OCI-LY1 (cell line): ENCODE measurements at regions not wholly inside any gene's neighbourhood (a gene's known extent, or its start where the extent isn't known, plus 50 kb on each side); places are given as distances from the start of the nearest gene placed in this dataset.
A peak's percentile ranks its signal among the peaks of the same experiment; 100 is the strongest.

Experiments used
- H2AFZ ChIP-seq: fragments of 200-600 bp; sonication (generic), shearing (Covaris generic); 2 replicates; pipeline ENCODE4 v1.6.0; 2014; ENCODE audit warnings: antibody characterized with exemption, mild to moderate bottlenecking, low read length
- H3F3A ChIP-seq: fragments of 200-600 bp; sonication (generic), shearing (Covaris generic); 2 replicates; pipeline ENCODE4 v1.6.0; 2014; ENCODE audit warnings: mild to moderate bottlenecking, antibody characterized with exemption, low read length, moderate library complexity; ENCODE audit not compliant: insufficient read depth
- H3K27ac ChIP-seq: fragments of 200-600 bp; sonication (generic); 2 replicates; pipeline ENCODE4 v1.5.1; 2014; ENCODE audit warnings: low read length, mixed run types, mild to moderate bottlenecking, low read depth; ENCODE audit not compliant: poor library complexity, severe bottlenecking
- H3K27me3 ChIP-seq: fragments of 200-600 bp; sonication (generic); 2 replicates; pipeline ENCODE4 v1.6.0; 2014; ENCODE audit warnings: antibody characterized with exemption, mild to moderate bottlenecking, low read length, moderate library complexity; ENCODE audit not compliant: insufficient read depth
- H3K36me3 ChIP-seq: fragments of 200-600 bp; sonication (generic); 2 replicates; pipeline ENCODE4 v1.6.1; 2014; ENCODE audit warnings: mild to moderate bottlenecking, antibody characterized with exemption, low read length, moderate library complexity, mixed read lengths; ENCODE audit not compliant: insufficient read depth
- H3K4me1 ChIP-seq: fragments of 200-600 bp; sonication (generic); 2 replicates; pipeline ENCODE4 v1.5.1; 2014; ENCODE audit warnings: mild to moderate bottlenecking, low read length, moderate library complexity; ENCODE audit not compliant: insufficient read depth, severe bottlenecking
- H3K4me2 ChIP-seq: fragments of 200-600 bp; sonication (generic), shearing (Covaris generic); 2 replicates; pipeline ENCODE4 v1.6.1; 2014; ENCODE audit warnings: low read length
- H3K4me3 ChIP-seq: fragments of 200-600 bp; sonication (generic); 2 replicates; pipeline ENCODE4 v1.5.1; 2014; ENCODE audit warnings: low read length, low read depth, mild to moderate bottlenecking, mixed read lengths; ENCODE audit not compliant: poor library complexity, severe bottlenecking
- H3K79me2 ChIP-seq: fragments of 200-600 bp; shearing (Covaris generic); 2 replicates; pipeline ENCODE4 v1.6.1; 2016; ENCODE audit warnings: mixed run types, low read length, mixed read lengths; ENCODE audit not compliant: insufficient read depth
- H3K9ac ChIP-seq: fragments of 200-600 bp; sonication (generic), shearing (Covaris generic); 2 replicates; pipeline ENCODE4 v1.6.1; 2014; ENCODE audit warnings: mild to moderate bottlenecking, low read length, mixed read lengths
- H3K9me2 ChIP-seq: fragments of 200-600 bp; sonication (generic), shearing (Covaris generic); 2 replicates; pipeline ENCODE4 v1.6.1; 2014; ENCODE audit warnings: low read depth, mild to moderate bottlenecking, low read length, mixed read lengths
- H3K9me3 ChIP-seq: fragments of 200-600 bp; shearing (Covaris generic); 2 replicates; pipeline ENCODE4 v1.6.1; 2014; ENCODE audit warnings: low read length, mixed read lengths
- H4K20me1 ChIP-seq: fragments of 200-600 bp; sonication (generic), shearing (Covaris generic); 2 replicates; pipeline ENCODE4 v1.6.0; 2016; ENCODE audit warnings: mild to moderate bottlenecking, low read length; ENCODE audit not compliant: insufficient read depth
- EZH2 ChIP-seq: fragments of 200-600 bp; sonication (generic), shearing (Covaris generic); IDR thresholded peaks from 2 replicates; pipeline ENCODE4 v1.8.0; 2017; ENCODE audit warnings: borderline replicate concordance, mixed run types, mild to moderate bottlenecking, antibody characterized with exemption, low read length, moderate library complexity, mixed read lengths
- TF ChIP-seq, protein P1 (sequence below): fragments of 200-600 bp; sonication (generic), shearing (Covaris generic); IDR thresholded peaks from 2 replicates; pipeline ENCODE4 v1.5.1; 2017; ENCODE audit warnings: mild to moderate bottlenecking, antibody characterized with exemption, low read length, moderate library complexity, mixed read lengths

DNA sequence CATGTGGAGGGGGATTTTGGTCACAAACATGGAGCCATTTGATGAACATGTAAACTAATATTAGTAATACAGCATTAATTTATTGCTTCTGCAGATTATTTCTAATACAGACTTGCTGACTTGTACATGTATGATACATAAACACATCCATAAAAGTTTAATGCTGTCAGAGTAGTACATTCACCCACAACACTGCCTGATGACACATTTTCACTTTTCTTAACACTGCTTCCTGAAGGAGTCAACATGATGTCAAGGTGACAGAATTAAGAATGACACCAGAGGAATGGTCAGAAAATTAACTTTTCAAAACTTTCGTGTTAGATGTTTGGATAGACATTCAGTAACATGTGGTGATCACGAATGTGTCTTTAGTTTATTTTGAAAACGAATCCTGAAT lies 199.4 kb downstream of the SATB1 start:
- no peak overlapping the region for H3K27ac ChIP-seq
- no peak overlapping the region for H3K4me2 ChIP-seq

DNA sequence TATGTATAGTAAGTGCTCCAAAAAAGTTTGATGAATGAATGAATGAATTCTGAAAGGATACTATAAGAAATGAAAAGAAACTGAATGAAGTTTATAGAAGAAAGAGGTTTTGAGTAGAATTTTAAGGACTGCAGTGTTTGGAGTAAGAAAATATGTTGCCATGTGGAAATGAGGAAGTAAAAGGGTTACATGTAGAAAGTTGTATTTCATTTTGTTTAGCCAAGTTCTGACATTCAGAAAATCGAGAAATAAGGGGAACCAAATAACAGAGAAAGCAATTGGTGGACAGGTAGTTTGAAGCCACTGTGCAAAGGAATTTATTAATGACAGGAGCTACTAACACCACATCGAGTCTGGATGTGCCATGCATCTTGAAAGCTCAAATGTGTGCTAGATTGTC lies 200.7 kb downstream of the SATB1 start:
- H3K36me3 ChIP-seq, result no peaks in the 10 kb centered on the region
- H3K27ac ChIP-seq, result peak overlapping the region; percentile 43
- H3K9me2 ChIP-seq, result no peaks in the 10 kb centered on the region
- no peaks in the 10 kb centered on the region for H3K27me3 ChIP-seq
- no peak overlapping the region for H3K9ac ChIP-seq
- H3K4me2 ChIP-seq, result peak overlapping the region; percentile 49
- H3K4me3 ChIP-seq, result peak overlapping the region; percentile 7
- H2AFZ ChIP-seq, result no peak overlapping the region
- H3K79me2 ChIP-seq, result no peaks in the 10 kb centered on the region
- H3K9me3 ChIP-seq, result no peaks in the 10 kb centered on the region
- H3K4me1 ChIP-seq, result peaks cover 30% of the 10 kb centered on the region
- TF ChIP-seq, protein P1, sequence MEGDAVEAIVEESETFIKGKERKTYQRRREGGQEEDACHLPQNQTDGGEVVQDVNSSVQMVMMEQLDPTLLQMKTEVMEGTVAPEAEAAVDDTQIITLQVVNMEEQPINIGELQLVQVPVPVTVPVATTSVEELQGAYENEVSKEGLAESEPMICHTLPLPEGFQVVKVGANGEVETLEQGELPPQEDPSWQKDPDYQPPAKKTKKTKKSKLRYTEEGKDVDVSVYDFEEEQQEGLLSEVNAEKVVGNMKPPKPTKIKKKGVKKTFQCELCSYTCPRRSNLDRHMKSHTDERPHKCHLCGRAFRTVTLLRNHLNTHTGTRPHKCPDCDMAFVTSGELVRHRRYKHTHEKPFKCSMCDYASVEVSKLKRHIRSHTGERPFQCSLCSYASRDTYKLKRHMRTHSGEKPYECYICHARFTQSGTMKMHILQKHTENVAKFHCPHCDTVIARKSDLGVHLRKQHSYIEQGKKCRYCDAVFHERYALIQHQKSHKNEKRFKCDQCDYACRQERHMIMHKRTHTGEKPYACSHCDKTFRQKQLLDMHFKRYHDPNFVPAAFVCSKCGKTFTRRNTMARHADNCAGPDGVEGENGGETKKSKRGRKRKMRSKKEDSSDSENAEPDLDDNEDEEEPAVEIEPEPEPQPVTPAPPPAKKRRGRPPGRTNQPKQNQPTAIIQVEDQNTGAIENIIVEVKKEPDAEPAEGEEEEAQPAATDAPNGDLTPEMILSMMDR, result no peak
- TF ChIP-seq EZH2, result no peak
- H4K20me1 ChIP-seq, result no peaks in the 10 kb centered on the region
- no peaks in the 10 kb centered on the region for H3F3A ChIP-seq

More for the DNA sequence above, 199.4 kb downstream of the SATB1 start:
- no peak overlapping the region for H2AFZ ChIP-seq
- H3K79me2 ChIP-seq, result no peaks in the 10 kb centered on the region
- no peaks in the 10 kb centered on the region for H3F3A ChIP-seq
- H3K9ac ChIP-seq, result no peak overlapping the region
- no peaks in the 10 kb centered on the region for H3K36me3 ChIP-seq
- TF ChIP-seq, protein P1, result no peak
- TF ChIP-seq EZH2, result no peak
- no peaks in the 10 kb centered on the region for H3K9me3 ChIP-seq
- peaks cover 30% of the 10 kb centered on the region for H3K4me1 ChIP-seq
- H3K9me2 ChIP-seq, result no peaks in the 10 kb centered on the region
- H3K4me3 ChIP-seq, result no peak overlapping the region
- no peaks in the 10 kb centered on the region for H4K20me1 ChIP-seq
- no peaks in the 10 kb centered on the region for H3K27me3 ChIP-seq

DNA sequence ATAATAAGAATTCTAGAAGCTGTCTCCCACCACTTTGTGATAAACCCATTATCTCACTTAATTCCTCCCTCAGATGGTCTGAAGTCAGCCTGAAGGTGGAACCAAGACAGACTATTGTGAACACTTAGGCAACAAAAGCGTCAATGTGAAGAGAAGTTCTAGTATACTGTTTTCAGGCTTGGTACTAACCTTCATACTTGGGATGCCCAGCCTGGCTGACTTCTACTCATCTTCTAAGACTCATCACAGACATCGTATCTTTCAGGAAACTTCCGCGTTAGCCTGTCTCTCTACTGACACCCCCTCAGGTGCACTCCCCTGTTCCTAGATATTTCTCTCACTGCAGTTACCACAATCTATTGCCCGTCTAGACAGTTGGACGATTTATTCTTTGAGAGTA lies 201.2 kb downstream of the SATB1 start:
- no peaks in the 10 kb centered on the region for H3F3A ChIP-seq
- no peak for TF ChIP-seq EZH2
- TF ChIP-seq, protein P1, result no peak
- H2AFZ ChIP-seq, result no peak overlapping the region
- peak overlapping the region; percentile 7 for H3K4me3 ChIP-seq
- H3K9me2 ChIP-seq, result no peaks in the 10 kb centered on the region
- no peaks in the 10 kb centered on the region for H3K27me3 ChIP-seq
- no peak overlapping the region for H3K9ac ChIP-seq
- no peaks in the 10 kb centered on the region for H3K79me2 ChIP-seq
- no peaks in the 10 kb centered on the region for H3K9me3 ChIP-seq
- H3K4me2 ChIP-seq, result peak overlapping the region; percentile 49
- H3K4me1 ChIP-seq, result peaks cover 30% of the 10 kb centered on the region
- no peaks in the 10 kb centered on the region for H4K20me1 ChIP-seq
- no peaks in the 10 kb centered on the region for H3K36me3 ChIP-seq
- peak overlapping the region; percentile 43 for H3K27ac ChIP-seq
